ENCODE measurements at regions not wholly inside any gene's neighbourhood (a gene's known extent, or its start where the extent isn't known, plus 50 kb on each side); places are given as distances from the start of the nearest gene placed in this dataset.

GRCh38 chr11:104830508-104830907 lies 67.8 kb downstream of the CASP12 start:
- DNase-seq (ENCODE audit: low spot score) = no peak
- no peaks in the 10 kb centered on the region for H3K27me3 ChIP-seq (replicated peaks; ENCODE audit: insufficient read depth)
- TF ChIP-seq POLR2A (IDR thresholded peaks at IDR 0.05) (no peak), POLR2AphosphoS5 (IDR thresholded peaks at IDR 0.05) (no peak), CTCF (IDR thresholded peaks at IDR 0.05) (no peak)
- H3K4me1 ChIP-seq (replicated peaks) = no peaks in the 10 kb centered on the region
- WGBS = 77% methylated on average over 5 of the region's 5 CpGs
- no peaks in the 10 kb centered on the region for H3K36me3 ChIP-seq
- H3K27ac ChIP-seq = no peak overlapping the region
- no peaks in the 10 kb centered on the region for H3K9me3 ChIP-seq
- intact Hi-C loops (cut with DNase I) = no loop called here
- no peak overlapping the region for H3K4me3 ChIP-seq

- no peak for DNase-seq (ENCODE audit: low spot score)
Observed at GRCh38 chr11:104830080-104830479, 68.2 kb downstream of the CASP12 start.

GRCh38 chr11:104826772-104827171 lies 71.5 kb downstream of the CASP12 start:
- intact Hi-C loops (cut with DNase I) = no loop called here
- 91% methylated on average over 1 of the region's 1 CpG for WGBS
- Histone ChIP-seq H3K27ac (no peak overlapping the region), H3K36me3 (no peaks in the 10 kb centered on the region), H3K27me3 (replicated peaks; ENCODE audit: insufficient read depth) (no peaks in the 10 kb centered on the region), H3K9me3 (no peaks in the 10 kb centered on the region), H3K4me1 (replicated peaks) (no peaks in the 10 kb centered on the region), H3K4me3 (no peak overlapping the region)
- no peak for DNase-seq (ENCODE audit: low spot score)
- TF ChIP-seq POLR2AphosphoS5 (IDR thresholded peaks at IDR 0.05) (no peak), POLR2A (IDR thresholded peaks at IDR 0.05) (no peak), CTCF (IDR thresholded peaks at IDR 0.05) (no peak)

More at GRCh38 chr11:104830080-104830479, 68.2 kb downstream of the CASP12 start:
- Histone ChIP-seq H3K9me3 (no peaks in the 10 kb centered on the region), H3K27me3 (replicated peaks; ENCODE audit: insufficient read depth) (no peaks in the 10 kb centered on the region), H3K27ac (no peak overlapping the region), H3K4me3 (no peak overlapping the region), H3K36me3 (no peaks in the 10 kb centered on the region), H3K4me1 (replicated peaks) (no peaks in the 10 kb centered on the region)
- intact Hi-C loops (cut with DNase I) = no loop called here
- 49% methylated on average over 2 of the region's 2 CpGs for WGBS
- no peak for TF ChIP-seq CTCF (IDR thresholded peaks at IDR 0.05)
- TF ChIP-seq POLR2AphosphoS5 (IDR thresholded peaks at IDR 0.05) = no peak
- TF ChIP-seq POLR2A (IDR thresholded peaks at IDR 0.05) = no peak

GRCh38 chr11:104823657-104824056 lies 74.6 kb downstream of the CASP12 start:
- intact Hi-C loops (cut with DNase I) = no loop called here
- Histone ChIP-seq H3K27me3 (replicated peaks; ENCODE audit: insufficient read depth) (no peaks in the 10 kb centered on the region), H3K36me3 (no peaks in the 10 kb centered on the region), H3K27ac (no peak overlapping the region), H3K4me3 (no peak overlapping the region), H3K9me3 (no peaks in the 10 kb centered on the region), H3K4me1 (replicated peaks) (no peaks in the 10 kb centered on the region)
- TF ChIP-seq CTCF (IDR thresholded peaks at IDR 0.05) (no peak), POLR2A (IDR thresholded peaks at IDR 0.05) (no peak), POLR2AphosphoS5 (IDR thresholded peaks at IDR 0.05) (no peak)
- WGBS = 100% methylated on average over 1 of the region's 1 CpG
- no peak for DNase-seq (ENCODE audit: low spot score)

GRCh38 chr11:104820431-104820830 lies 77.8 kb downstream of the CASP12 start:
- intact Hi-C loops (cut with DNase I) = no loop called here
- 94% methylated on average over 2 of the region's 2 CpGs for WGBS
- no peaks in the 10 kb centered on the region for H3K4me1 ChIP-seq (replicated peaks)

More at GRCh38 chr11:104820431-104820830, 77.8 kb downstream of the CASP12 start:
- Histone ChIP-seq H3K9me3 (no peaks in the 10 kb centered on the region), H3K27me3 (replicated peaks; ENCODE audit: insufficient read depth) (no peaks in the 10 kb centered on the region), H3K27ac (no peak overlapping the region), H3K36me3 (no peaks in the 10 kb centered on the region), H3K4me3 (no peak overlapping the region)
- DNase-seq (ENCODE audit: low spot score) = no peak
- TF ChIP-seq POLR2AphosphoS5 (IDR thresholded peaks at IDR 0.05) (no peak), POLR2A (IDR thresholded peaks at IDR 0.05) (no peak), CTCF (IDR thresholded peaks at IDR 0.05) (no peak)
